HL-60 (cell line): ENCODE measurements at regions not wholly inside any gene's neighbourhood (a gene's known extent, or its start where the extent isn't known, plus 50 kb on each side); places are given as distances from the start of the nearest gene placed in this dataset.

Experiments used
- DNase-seq, 2 experiments: peaks; one replicate each; pipeline ENCODE4 v3.0.0-alpha.2; 2010 to 2020; ENCODE audit warnings: low read depth in 1 of 2, low spot score in 1 of 2
- H3K27ac ChIP-seq: fragments of 250-450 bp; sonication (Bioruptor Pico); replicated peaks from 2 replicates; pipeline ENCODE4 v1.5.1; 2020; ENCODE audit warnings: mild to moderate bottlenecking, moderate library complexity
- H3K27me3 ChIP-seq: fragments of 250-450 bp; sonication (Bioruptor Pico); 2 replicates; pipeline ENCODE4 v1.5.1; 2021; ENCODE audit warnings: mild to moderate bottlenecking, moderate library complexity; ENCODE audit not compliant: insufficient read depth, poor library complexity, severe bottlenecking
- H3K4me3 ChIP-seq: replicated peaks from 2 replicates; pipeline ENCODE4 v1.5.1; 2011; ENCODE audit warnings: mild to moderate bottlenecking, control low read depth, low read length; ENCODE audit not compliant: insufficient read depth
- CTCF ChIP-seq: IDR thresholded peaks from one replicate; pipeline ENCODE4 v1.5.1; 2011; ENCODE audit warnings: low read length, control low read depth, inconsistent platforms; ENCODE audit not compliant: insufficient read depth
- GABPA ChIP-seq: IDR thresholded peaks from 2 replicates; pipeline ENCODE4 v1.6.1; 2012; ENCODE audit warnings: low read depth
- POLR2AphosphoS5 ChIP-seq: IDR thresholded peaks from 2 replicates; pipeline ENCODE4 v1.6.1; 2012; ENCODE audit warnings: low read depth
- REST ChIP-seq: IDR thresholded peaks from 2 replicates; pipeline ENCODE4 v1.6.1; 2012; ENCODE audit warnings: low read depth; ENCODE audit not compliant: insufficient replicate concordance
- SPI1 ChIP-seq: IDR thresholded peaks from 2 replicates; pipeline ENCODE4 v1.6.1; 2012; ENCODE audit warnings: low read depth, mild to moderate bottlenecking, borderline replicate concordance

- Histone ChIP-seq H3K27ac (no peak overlapping the region), H3K4me3 (no peak overlapping the region), H3K27me3 (no peaks in the 10 kb centered on the region)
- no peak for DNase-seq
- TF ChIP-seq CTCF (no peak), REST (no peak)
Observed at GRCh38 chr20:7217606-7218005, 450.1 kb downstream of the BMP2 start.

GRCh38 chr20:7220755-7221154 lies 453.3 kb downstream of the BMP2 start:
- no peak for DNase-seq
- Histone ChIP-seq H3K27me3 (no peaks in the 10 kb centered on the region), H3K4me3 (no peak overlapping the region), H3K27ac (no peak overlapping the region)
- TF ChIP-seq REST: no peak
- no peak for TF ChIP-seq CTCF
- no peak for TF ChIP-seq GABPA
- TF ChIP-seq POLR2AphosphoS5: no peak
- TF ChIP-seq SPI1: no peak

GRCh38 chr20:7226156-7226555 lies 458.7 kb downstream of the BMP2 start:
- Histone ChIP-seq H3K27ac (no peak overlapping the region), H3K27me3 (no peaks in the 10 kb centered on the region), H3K4me3 (no peak overlapping the region)
- no peak for DNase-seq
- TF ChIP-seq REST: no peak
- no peak for TF ChIP-seq POLR2AphosphoS5
- no peak for TF ChIP-seq CTCF
- TF ChIP-seq SPI1: no peak
- no peak for TF ChIP-seq GABPA
